Body of pancreas (tissue), 4 donors: ENCODE measurements at regions not wholly inside any gene's neighbourhood (a gene's known extent, or its start where the extent isn't known, plus 50 kb on each side); places are given as distances from the start of the nearest gene placed in this dataset.

Experiments used
- POLR2A ChIP-seq, 3 donors: fragments of 450-650 bp; IDR thresholded peaks; one replicate each; pipeline ENCODE4 v1.6.1; 2016; ENCODE audit warnings: antibody characterized with exemption in 3 of 3, mild to moderate bottlenecking in 2 of 3
- TF ChIP-seq, protein P1 (sequence below), 7 experiments: fragments of 450-650 bp in 4 of 7; fragments of 200-600 bp in 3 of 7; sonication (generic) in 3 of 7; IDR thresholded peaks; one replicate each; pipeline ENCODE4 v1.5.1; 2016 to 2019; ENCODE audit warnings: antibody characterized with exemption in 7 of 7

DNA sequence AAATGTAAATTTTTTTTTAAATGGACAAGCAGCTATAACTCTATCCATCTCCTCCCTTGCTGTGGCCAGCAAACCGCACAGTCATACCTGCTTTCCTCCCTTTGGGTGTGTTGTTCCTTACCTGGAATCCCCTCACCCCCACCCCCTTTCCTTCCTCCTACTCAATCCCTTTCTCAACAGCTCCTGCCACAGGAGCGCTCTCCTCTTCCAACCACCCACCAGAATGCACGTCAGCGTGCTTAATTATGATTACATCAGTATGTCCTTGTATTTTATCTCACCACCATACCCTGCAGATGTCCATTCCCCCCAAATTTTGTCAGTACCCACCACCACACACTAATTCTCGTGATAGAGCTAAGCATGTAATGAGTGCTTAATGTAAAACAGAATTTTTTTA is 60.9 kb upstream of the LMO2 start:
- TF ChIP-seq, protein P1, sequence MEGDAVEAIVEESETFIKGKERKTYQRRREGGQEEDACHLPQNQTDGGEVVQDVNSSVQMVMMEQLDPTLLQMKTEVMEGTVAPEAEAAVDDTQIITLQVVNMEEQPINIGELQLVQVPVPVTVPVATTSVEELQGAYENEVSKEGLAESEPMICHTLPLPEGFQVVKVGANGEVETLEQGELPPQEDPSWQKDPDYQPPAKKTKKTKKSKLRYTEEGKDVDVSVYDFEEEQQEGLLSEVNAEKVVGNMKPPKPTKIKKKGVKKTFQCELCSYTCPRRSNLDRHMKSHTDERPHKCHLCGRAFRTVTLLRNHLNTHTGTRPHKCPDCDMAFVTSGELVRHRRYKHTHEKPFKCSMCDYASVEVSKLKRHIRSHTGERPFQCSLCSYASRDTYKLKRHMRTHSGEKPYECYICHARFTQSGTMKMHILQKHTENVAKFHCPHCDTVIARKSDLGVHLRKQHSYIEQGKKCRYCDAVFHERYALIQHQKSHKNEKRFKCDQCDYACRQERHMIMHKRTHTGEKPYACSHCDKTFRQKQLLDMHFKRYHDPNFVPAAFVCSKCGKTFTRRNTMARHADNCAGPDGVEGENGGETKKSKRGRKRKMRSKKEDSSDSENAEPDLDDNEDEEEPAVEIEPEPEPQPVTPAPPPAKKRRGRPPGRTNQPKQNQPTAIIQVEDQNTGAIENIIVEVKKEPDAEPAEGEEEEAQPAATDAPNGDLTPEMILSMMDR (IDR thresholded peaks at IDR 0.05) = no peak
- no peak for TF ChIP-seq POLR2A (IDR thresholded peaks at IDR 0.05)
